ENCODE measurements at regions not wholly inside any gene's neighbourhood (a gene's known extent, or its start where the extent isn't known, plus 50 kb on each side); places are given as distances from the start of the nearest gene placed in this dataset.
"Not testable (repeated sequence)": the region's sequence is repeated elsewhere in the genome, so short reads cannot be mapped to it uniquely, and the experiment has no call there.

DNA sequence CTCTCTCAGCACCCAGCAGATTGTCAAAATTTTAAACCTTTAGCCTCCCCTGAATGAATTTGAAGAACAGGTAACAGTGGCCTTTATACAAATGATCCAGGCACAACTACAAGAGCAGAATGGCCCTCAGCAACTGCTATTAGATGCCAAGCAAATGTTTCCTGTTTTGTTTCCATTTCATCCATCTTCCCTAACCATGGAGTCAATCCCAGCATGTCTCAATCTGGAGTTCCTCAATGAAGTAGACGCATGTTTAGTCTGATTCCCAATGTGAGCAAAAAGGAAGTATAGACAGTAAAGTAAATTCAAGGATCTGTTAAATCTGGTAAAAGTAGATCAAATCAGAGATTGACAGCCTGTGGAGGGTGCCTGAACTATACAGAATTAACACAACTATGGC lies 1668.4 kb downstream of the SPATA31A7 start:
- not testable (repeated sequence) for TF ChIP-seq CTCF (IDR thresholded peaks at IDR 0.05; ENCODE audit: borderline replicate concordance, extremely low read depth, low read length, poor library complexity, severe bottlenecking); EZH2 (IDR thresholded peaks at IDR 0.05; ENCODE audit: borderline replicate concordance, low read depth, low read length, severe bottlenecking)

Data from DND-41 (cell line).